K562 (cell line): ENCODE measurements at regions not wholly inside any gene's neighbourhood (a gene's known extent, or its start where the extent isn't known, plus 50 kb on each side); places are given as distances from the start of the nearest gene placed in this dataset. TPM values are rescaled to one million over a fixed set of nuclear protein-coding genes. Genes with fewer than 3 reads are reported as not detected.
"Not testable (repeated sequence)": the region's sequence is repeated elsewhere in the genome, so short reads cannot be mapped to it uniquely, and the experiment has no call there.

Experiments
- ATAC-seq: fragments of 200-7000 bp; cut with Tn5 transposase; 3 replicates; pipeline ENCODE4 v1.9.1; 2020; ENCODE audit warnings: moderate library complexity
- BruUV-seq: library from RNA; stranded (reverse); fragments of 400-500 nt; replicated peaks from 2 replicates; lab custom pipeline; 2021; lab: Mats Ljungman, UMichigan
- CTCF ChIA-PET: fragments of 300-600 bp; formaldehyde crosslinking; extraction: SDS; loops from one replicate; lab custom pipeline; 2021; ENCODE audit warnings: low intra/inter-chr PET ratio; lab: Yijun Ruan, JAX
- POLR2A ChIA-PET: fragments of 300-600, 350-650 bp; sonication (Branson Sonifier 250); formaldehyde crosslinking; extraction: SDS; loops from one replicate; lab custom pipeline; 2021; ENCODE audit warnings: antibody characterized with exemption, inconsistent platforms; lab: Yijun Ruan, JAX
- DNase-seq, 4 experiments: peaks; one replicate each; pipeline versions ENCODE4 v3.0.0 to v3.0.0-alpha.2; 2011 to 2018; ENCODE audit warnings: low spot score in 3 of 4, mixed read lengths in 3 of 4; ENCODE audit errors: extremely low read depth in 1 of 4
- FAIRE-seq: peaks from 2 replicates; lab custom pipeline; 2011; peaks lifted over from hg19 to GRCh38; lab: Jason Lieb, UNC
- H2AFZ ChIP-seq: 2 replicates; pipeline ENCODE4 v1.6.0; 2011; ENCODE audit warnings: low read depth, low read length, control low read depth, inconsistent platforms
- H3K27ac ChIP-seq: fragments of 200-600 bp; 3 replicates; pipeline ENCODE4 v1.8.0; 2011; ENCODE audit warnings: low read depth, mild to moderate bottlenecking, control low read depth, inconsistent platforms, low read length, moderate library complexity, mixed read lengths; ENCODE audit errors: extremely low read depth
- H3K27me3 ChIP-seq, 2 experiments: fragments of 300-600 bp in 1 of 2; 2 replicates in 1 of 2; 3 replicates in 1 of 2; pipeline versions ENCODE4 v1.6.0 to v1.8.0; 2011; ENCODE audit warnings: inconsistent platforms in 2 of 2, low read length in 2 of 2, mild to moderate bottlenecking in 1 of 2, mixed read lengths in 1 of 2, moderate library complexity in 1 of 2; ENCODE audit not compliant: control insufficient read depth in 2 of 2, insufficient read depth in 2 of 2
- H3K36me3 ChIP-seq: fragments of 300-600 bp; 3 replicates; pipeline ENCODE4 v1.8.0; 2011; ENCODE audit warnings: mild to moderate bottlenecking, low read length, inconsistent platforms; ENCODE audit not compliant: control insufficient read depth, insufficient read depth
- H3K4me1 ChIP-seq, 2 experiments: fragments of 200-600 bp in 1 of 2; replicated peaks in 1 of 2; 2 replicates in 1 of 2; 3 replicates in 1 of 2; pipeline versions ENCODE4 v1.5.1 to v1.8.0; 2011; ENCODE audit warnings: inconsistent platforms in 2 of 2, low read length in 2 of 2, mild to moderate bottlenecking in 1 of 2, mixed read lengths in 1 of 2, moderate library complexity in 1 of 2; ENCODE audit not compliant: control insufficient read depth in 2 of 2, insufficient read depth in 2 of 2
- H3K4me2 ChIP-seq: 2 replicates; pipeline ENCODE4 v1.6.1; 2011; ENCODE audit warnings: low read length, control low read depth, inconsistent platforms, mixed read lengths; ENCODE audit not compliant: insufficient read depth
- H3K4me3 ChIP-seq: fragments of 200-600 bp; sonication (generic), shearing (Covaris generic); 2 replicates; pipeline ENCODE4 v1.5.1; 2016; ENCODE audit warnings: control low read depth, inconsistent platforms
- H3K79me2 ChIP-seq: fragments of 200-600 bp; 3 replicates; pipeline ENCODE4 v1.8.0; 2011; ENCODE audit warnings: low read length, inconsistent platforms; ENCODE audit not compliant: control insufficient read depth, insufficient read depth
- H3K9ac ChIP-seq, 2 experiments: 2 replicates each; pipeline versions ENCODE4 v1.6.0 to v1.6.1; 2011; ENCODE audit warnings: low read depth in 2 of 2, low read length in 2 of 2, control low read depth in 1 of 2, inconsistent platforms in 1 of 2, mild to moderate bottlenecking in 1 of 2, mixed read lengths in 1 of 2; ENCODE audit not compliant: insufficient read depth in 1 of 2
- H3K9me1 ChIP-seq: one replicate; pipeline ENCODE4 v1.6.0; 2011; ENCODE audit warnings: inconsistent platforms, mild to moderate bottlenecking, low read length, moderate library complexity; ENCODE audit not compliant: control insufficient read depth, insufficient read depth
- H3K9me3 ChIP-seq: replicated peaks from 2 replicates; pipeline ENCODE4 v1.5.1; 2011; ENCODE audit warnings: low read depth, low read length, inconsistent platforms; ENCODE audit not compliant: control insufficient read depth, insufficient read depth
- H4K20me1 ChIP-seq: replicated peaks from 2 replicates; pipeline ENCODE4 v1.6.1; 2011; ENCODE audit warnings: low read length, inconsistent platforms, mixed read lengths; ENCODE audit not compliant: control insufficient read depth, insufficient read depth
- ZBTB40 ChIP-seq, 2 experiments: fragments of 450-650 bp in 1 of 2; sonication (generic) in 1 of 2; formaldehyde crosslinking in 1 of 2; IDR thresholded peaks; 2 replicates each; pipeline versions ENCODE4 v1.7.1 to v1.9.0; 2016 to 2022; ENCODE audit warnings: inconsistent platforms in 1 of 2, mild to moderate bottlenecking in 1 of 2, missing genetic modification reagents in 1 of 2
- WGBS: fragments of 100-300 bp; shearing (Covaris generic); methylation state at CpG from one replicate; pipeline ENCODE4 v1.1.6; 2016; ENCODE audit warnings: low coverage, mixed read lengths; ENCODE audit not compliant: insufficient coverage; ENCODE audit errors: missing lambda C conversion rate; 5-methylcytosine and 5-hydroxymethylcytosine counted together
- in situ Hi-C: fragments of 300-500 bp; cut with MboI; formaldehyde crosslinking; loops from 4 replicates; pipeline ENCODE4 v1.15.0; 2018; ENCODE audit warnings: inconsistent platforms, mixed read lengths
- intact Hi-C: fragments of 100-400 bp; cut with micrococcal nuclease; formaldehyde crosslinking; loops from 2 replicates; pipeline ENCODE4 v1.14.2; 2022
- small RNA-seq: library from RNA; depleted of rRNA; stranded (forward); fragments of <200 nt; gene quantifications from one replicate; pipeline ENCODE3, GENCODE V24; 2014

DNA sequence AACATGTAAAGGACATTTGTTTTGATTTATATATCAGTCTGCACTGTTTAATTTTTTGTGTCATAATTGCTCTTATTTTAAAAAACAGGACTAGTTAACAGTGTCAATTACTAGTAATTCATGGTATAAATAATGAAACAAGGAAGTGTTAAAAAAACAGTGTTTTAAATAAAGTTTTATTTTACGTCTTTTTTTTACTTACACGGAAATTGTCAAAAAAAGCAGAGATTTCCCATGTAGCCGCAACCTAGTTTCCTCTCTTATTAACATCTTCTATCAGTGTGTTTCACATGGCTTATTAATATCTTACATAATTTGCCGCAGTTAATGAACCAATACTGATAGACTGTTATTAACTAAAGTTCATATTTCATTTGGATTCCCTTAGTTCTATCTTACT, 301.8 kb downstream of the RTP5 start:
- H3K9me3 ChIP-seq, H3K79me2 ChIP-seq, H3K27me3 ChIP-seq, H3K4me2 ChIP-seq, H4K20me1 ChIP-seq, H3K9me1 ChIP-seq, H2AFZ ChIP-seq, H3K4me3 ChIP-seq, H3K4me1 ChIP-seq, CTCF ChIA-PET, ATAC-seq, H3K27ac ChIP-seq, FAIRE-seq, DNase-seq, H3K9ac ChIP-seq, POLR2A ChIA-PET, BruUV-seq, H3K36me3 ChIP-seq, intact Hi-C loops, in situ Hi-C loops: not testable (repeated sequence)
- WGBS: 40% methylated on average over 1 of the region's 4 CpGs
- TF ChIP-seq ZBTB40 (IDR thresholded peaks at IDR 0.05) (peak; percentile 71), ZBTB40 (CRISPR knock-in tag; IDR thresholded peaks at IDR 0.05) (peak; percentile 78)

Small RNA genes lying in the stretch of these regions (small RNA-seq; reads per million reads assigned to genes)
- gene CICP10: not detected
- gene SEPT14P2: not detected
